ENCODE measurements at regions not wholly inside any gene's neighbourhood (a gene's known extent, or its start where the extent isn't known, plus 50 kb on each side); places are given as distances from the start of the nearest gene placed in this dataset.

DNA sequence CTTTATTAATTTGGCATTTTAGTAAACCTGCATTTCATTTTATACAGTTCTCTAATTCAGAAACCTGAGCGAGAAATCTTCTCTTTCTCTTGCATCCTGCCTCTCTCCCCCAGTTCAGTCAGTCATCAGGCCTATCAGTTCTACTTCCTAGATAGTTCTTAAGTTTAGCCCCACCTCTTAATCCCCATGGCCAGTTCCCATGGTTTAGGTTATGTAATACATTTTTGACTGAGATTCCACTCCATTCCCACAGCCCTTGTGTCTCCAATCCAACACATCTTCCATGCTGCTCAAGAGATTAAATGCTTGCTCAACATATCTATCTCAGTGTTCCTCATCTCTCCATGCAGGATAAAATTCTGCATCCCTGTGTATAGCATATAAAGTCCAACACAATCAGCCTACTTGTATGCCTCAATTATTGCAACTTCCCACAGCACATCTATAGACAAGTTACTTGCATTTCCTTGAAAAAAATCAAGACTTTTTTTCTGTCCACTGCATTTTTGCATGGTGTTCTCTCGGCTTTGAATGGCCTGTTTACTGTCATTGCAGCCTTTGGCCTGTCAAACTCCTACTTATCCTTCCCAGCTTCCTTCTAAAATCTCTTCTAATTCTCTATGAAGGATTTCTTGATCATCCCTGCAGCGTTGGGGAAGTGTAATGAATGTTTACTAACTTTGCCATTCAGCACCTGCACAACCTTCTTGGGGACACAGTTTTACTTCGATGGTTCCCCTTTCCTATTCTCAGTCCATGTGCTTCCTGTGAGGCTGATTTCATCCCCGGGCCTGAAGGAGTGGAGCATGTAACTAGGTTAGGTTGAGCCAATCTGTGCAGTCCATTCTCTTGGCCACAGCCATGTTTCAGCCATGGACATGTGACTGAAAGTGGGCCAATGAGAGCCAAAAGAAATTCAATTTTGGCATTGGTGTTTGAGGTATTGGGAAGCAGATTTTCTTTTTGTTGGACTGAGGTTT is 80.8 kb downstream of the DACT1 start:
- Histone ChIP-seq H3K4me1 (ENCODE audit: control insufficient read depth, extremely low read depth, insufficient read depth, low read length) (peaks cover 5% of the 10 kb centered on the region), H3K9ac (replicated peaks; ENCODE audit: extremely low read depth, insufficient read depth, low read length) (no peak overlapping the region), H3K27ac (ENCODE audit: insufficient read depth, low read depth, low read length) (no peak overlapping the region), H3K9me3 (replicated peaks; ENCODE audit: control insufficient read depth, insufficient read depth, low read length) (no peaks in the 10 kb centered on the region), H2AFZ (ENCODE audit: low read depth, low read length) (no peak overlapping the region), H3K79me2 (ENCODE audit: control insufficient read depth, insufficient read depth, low read length) (no peaks in the 10 kb centered on the region), H3K36me3 (ENCODE audit: control insufficient read depth in 2 of 2, extremely low read depth in 1 of 2, insufficient read depth in 2 of 2, low read length in 2 of 2) (no peaks in the 10 kb centered on the region), H4K20me1 (replicated peaks; ENCODE audit: control insufficient read depth, extremely low read depth, insufficient read depth, low read length) (no peaks in the 10 kb centered on the region), H3K27me3 (ENCODE audit: control insufficient read depth in 2 of 2, insufficient read depth in 2 of 2, low read length in 2 of 2) (peaks cover 0 to 2% of the 10 kb centered on the region in 2 experiments), H3K9me1 (replicated peaks; ENCODE audit: control insufficient read depth, extremely low read depth, insufficient read depth, low read length) (no peaks in the 10 kb centered on the region), H3K4me3 (replicated peaks in 1 of 3; ENCODE audit: insufficient read depth in 1 of 3, low read depth in 1 of 3, low read length in 3 of 3) (no peak overlapping the region), H3K4me2 (ENCODE audit: insufficient read depth, low read length) (no peak overlapping the region)
- no peak for TF ChIP-seq POLR2AphosphoS5 (IDR thresholded peaks at IDR 0.05; ENCODE audit: insufficient read depth, low read depth, low read length)
- TF ChIP-seq POLR2A (IDR thresholded peaks at IDR 0.05; ENCODE audit: low read depth, low read length): no peak
- TF ChIP-seq MYC (IDR thresholded peaks at IDR 0.05; ENCODE audit: low read depth, low read length): no peak
- TF ChIP-seq MAX (IDR thresholded peaks at IDR 0.05; ENCODE audit: insufficient read depth, insufficient read length): no peak
- no peak for TF ChIP-seq JUN (IDR thresholded peaks at IDR 0.05; ENCODE audit: borderline replicate concordance, insufficient read depth, insufficient read length, low read depth)
- no peak for TF ChIP-seq CTCF (IDR thresholded peaks at IDR 0.05; ENCODE audit: extremely low read depth in 1 of 2, insufficient read depth in 1 of 2, low read depth in 1 of 2, low read length in 2 of 2)
- TF ChIP-seq EZH2 (IDR thresholded peaks at IDR 0.05; ENCODE audit: borderline replicate concordance, low read depth, low read length, severe bottlenecking): no peak
- TF ChIP-seq FOS (IDR thresholded peaks at IDR 0.05; ENCODE audit: borderline replicate concordance, insufficient read depth, low read length): no peak
- no peak for TF ChIP-seq GATA2 (IDR thresholded peaks at IDR 0.05; ENCODE audit: insufficient read depth, insufficient read length, low read depth, low read length)
- CTCF ChIA-PET: interaction anchor here (0.7 kb wide), 1 partner anchor 446 kb away, joined by 3 read pairs; no protein-coding TSS in a partner anchor
- no TSS peak for BruUV-seq (replicated peaks)
- DNase-seq (ENCODE audit: low read depth, low spot score) (no peak), FAIRE-seq (no peak)
- dilution Hi-C loops (cut with MboI; ENCODE audit: extremely low pct_ligation_motif_present, low sequenced_read_pairs): no loop called here
- intact Hi-C loops (cut with micrococcal nuclease): no loop called here
- POLR2A ChIA-PET: no interaction called here
